HCT116 (cell line): ENCODE measurements at regions not wholly inside any gene's neighbourhood (a gene's known extent, or its start where the extent isn't known, plus 50 kb on each side); places are given as distances from the start of the nearest gene placed in this dataset.

Source experiments
- ATAC-seq: fragments of 200-7000 bp; cut with Tn5 transposase; 2 replicates; pipeline ENCODE4 v1.9.1; 2020; ENCODE audit warnings: mild to moderate bottlenecking, moderate library complexity
- BruUV-seq: library from RNA; stranded (reverse); fragments of 400-500 nt; replicated peaks from 2 replicates; lab custom pipeline; 2021; lab: Mats Ljungman, UMichigan
- CTCF ChIA-PET: fragments of 300-600 bp; sonication (Branson Sonifier 250); formaldehyde crosslinking; loops from one replicate; lab custom pipeline; 2021; ENCODE audit warnings: antibody characterized with exemption; lab: Charles Lee
- POLR2A ChIA-PET: fragments of 300-600, 350-600 bp; sonication (Branson Sonifier 250); formaldehyde crosslinking; loops from one replicate; lab custom pipeline; 2021; ENCODE audit warnings: antibody characterized with exemption; lab: Charles Lee
- RAD21 ChIA-PET, 2 experiments: fragments of 300-600 bp; sonication (Branson Sonifier 250); formaldehyde crosslinking; loops; one replicate each; lab custom pipeline; 2023; ENCODE audit warnings: low total read pairs in 2 of 2; ENCODE audit not compliant: uncharacterized antibody in 2 of 2, unreplicated experiment in 2 of 2, low non-redundant PET in 1 of 2; lab: Charles Lee
- DNase-seq: peaks from one replicate; pipeline ENCODE4 v3.0.0-alpha.2; 2010; ENCODE audit warnings: low read depth, low spot score
- H2AFZ ChIP-seq: fragments of 200-600 bp; shearing (Covaris generic), sonication (generic); 2 replicates; pipeline ENCODE4 v1.6.1; 2017; ENCODE audit warnings: low read depth, mixed run types, mixed read lengths, antibody characterized with exemption, low read length; ENCODE audit not compliant: poor library complexity, severe bottlenecking
- H3K27ac ChIP-seq: 2 replicates; pipeline ENCODE4 v1.5.1; 2012; ENCODE audit warnings: low read depth, low read length
- H3K27me3 ChIP-seq: fragments of 200-600 bp; sonication (generic); 2 replicates; pipeline ENCODE4 v1.6.1; 2016; ENCODE audit warnings: mixed run types, low read length, mixed read lengths; ENCODE audit not compliant: insufficient read depth
- H3K36me3 ChIP-seq, 2 experiments: fragments of 200-500 bp in 1 of 2; fragments of 200-600 bp in 1 of 2; sonication (Bioruptor generic) in 1 of 2; sonication (generic) in 1 of 2; 2 replicates each; pipeline versions ENCODE4 v1.5.1 to v1.6.1; 2014 to 2016; ENCODE audit warnings: low read length in 2 of 2, inconsistent platforms in 1 of 2, mixed read lengths in 1 of 2, mixed run types in 1 of 2; ENCODE audit not compliant: insufficient read depth in 2 of 2, control insufficient read depth in 1 of 2
- H3K4me1 ChIP-seq, 2 experiments: fragments of 200-600 bp in 1 of 2; sonication (generic) in 1 of 2; 2 replicates each; pipeline versions ENCODE4 v1.5.1 to v1.6.1; 2012 to 2017; ENCODE audit warnings: low read length in 2 of 2, inconsistent platforms in 1 of 2, mild to moderate bottlenecking in 1 of 2, mixed read lengths in 1 of 2, mixed run types in 1 of 2, moderate library complexity in 1 of 2; ENCODE audit not compliant: insufficient read depth in 2 of 2, control insufficient read depth in 1 of 2
- H3K4me2 ChIP-seq: fragments of 200-600 bp; sonication (generic); 2 replicates; pipeline ENCODE4 v1.6.1; 2017; ENCODE audit warnings: mixed run types, low read length, mixed read lengths
- H3K4me3 ChIP-seq, 2 experiments: fragments of 200-600 bp in 1 of 2; sonication (generic) in 1 of 2; replicated peaks in 1 of 2; 2 replicates each; pipeline ENCODE4 v1.5.1; 2011 to 2016; ENCODE audit warnings: low read length in 2 of 2, control low read depth in 1 of 2, low read depth in 1 of 2, mild to moderate bottlenecking in 1 of 2, mixed read lengths in 1 of 2, mixed run types in 1 of 2
- H3K79me2 ChIP-seq: fragments of 200-600 bp; sonication (generic); 2 replicates; pipeline ENCODE4 v1.6.1; 2017; ENCODE audit warnings: mild to moderate bottlenecking, mixed run types, low read length, moderate library complexity, mixed read lengths; ENCODE audit not compliant: insufficient read depth
- H3K9ac ChIP-seq: fragments of 200-600 bp; sonication (generic); 2 replicates; pipeline ENCODE4 v1.6.1; 2016; ENCODE audit warnings: low read length, mixed read lengths
- H3K9me2 ChIP-seq: fragments of 200-600 bp; sonication (generic), shearing (Covaris generic); 2 replicates; pipeline ENCODE4 v1.6.1; 2017; ENCODE audit warnings: mixed run types, mild to moderate bottlenecking, moderate library complexity; ENCODE audit not compliant: insufficient read depth
- H3K9me3 ChIP-seq, 2 experiments: fragments of 200-500 bp in 1 of 2; fragments of 200-600 bp in 1 of 2; sonication (Bioruptor generic) in 1 of 2; sonication (generic) in 1 of 2; 2 replicates each; pipeline ENCODE4 v1.6.1; 2014 to 2017; ENCODE audit warnings: low read length in 2 of 2, mixed read lengths in 2 of 2, inconsistent platforms in 1 of 2, low read depth in 1 of 2, mild to moderate bottlenecking in 1 of 2, mixed run types in 1 of 2, moderate library complexity in 1 of 2; ENCODE audit not compliant: control insufficient read depth in 1 of 2, insufficient read depth in 1 of 2
- H4K20me1 ChIP-seq: fragments of 200-600 bp; sonication (generic), shearing (Covaris generic); 2 replicates; pipeline ENCODE4 v1.6.1; 2017; ENCODE audit warnings: mixed run types, mild to moderate bottlenecking, moderate library complexity; ENCODE audit not compliant: insufficient read depth
- CEBPB ChIP-seq: IDR thresholded peaks from 2 replicates; pipeline ENCODE4 v1.6.1; 2012; ENCODE audit warnings: low read depth
- CTCF ChIP-seq, 3 experiments: fragments of 200-600 bp in 1 of 3; sonication (generic) in 1 of 3; IDR thresholded peaks in 2 of 3; conservative IDR thresholded peaks in 1 of 3; 2 replicates each; pipeline ENCODE4 v1.5.1; 2012 to 2017; ENCODE audit warnings: low read depth in 2 of 3, low read length in 2 of 3, antibody characterized with exemption in 1 of 3, borderline replicate concordance in 1 of 3, control low read depth in 1 of 3, mild to moderate bottlenecking in 1 of 3, mixed read lengths in 1 of 3, mixed run types in 1 of 3, moderate library complexity in 1 of 3; ENCODE audit not compliant: insufficient read depth in 1 of 3
- ELF1 ChIP-seq: IDR thresholded peaks from 2 replicates; pipeline ENCODE4 v1.6.1; 2012; ENCODE audit warnings: low read depth, borderline replicate concordance
- RAD21 ChIP-seq: IDR thresholded peaks from 2 replicates; pipeline ENCODE4 v1.6.1; 2012; ENCODE audit warnings: low read depth, mild to moderate bottlenecking
- TCF7L2 ChIP-seq: IDR thresholded peaks from 2 replicates; pipeline ENCODE4 v1.7.0; 2011; ENCODE audit warnings: borderline replicate concordance, inconsistent platforms; ENCODE audit not compliant: insufficient read depth, insufficient read length; ENCODE audit errors: extremely low read depth
- ZFX ChIP-seq: fragments of 450-650 bp; IDR thresholded peaks from 2 replicates; pipeline ENCODE4 v1.6.1; 2017
- intact Hi-C: fragments of 100-400 bp; cut with micrococcal nuclease; formaldehyde crosslinking; loops from 2 replicates; pipeline ENCODE4 v1.10.0; 2022
- TF ChIP-seq, protein P1 (sequence below): IDR thresholded peaks from 2 replicates; pipeline ENCODE4 v1.6.1; 2011; ENCODE audit warnings: mild to moderate bottlenecking, low read length, moderate library complexity; ENCODE audit not compliant: insufficient replicate concordance; ENCODE audit errors: extremely low read depth

GRCh38 chr11:82229341-82229740, 504.3 kb downstream of the FAM181B start:
- no TSS peak for BruUV-seq
- Histone ChIP-seq H3K79me2 (no peaks in the 10 kb centered on the region), H3K9me3 (peaks cover 6 to 18% of the 10 kb centered on the region in 2 experiments; a peak in 3 of 4 replicates), H3K4me1 (no peaks in the 10 kb centered on the region), H3K4me3 (no peak overlapping the region), H4K20me1 (no peaks in the 10 kb centered on the region), H3K4me2 (no peak overlapping the region), H3K36me3 (no peaks in the 10 kb centered on the region), H2AFZ (no peak overlapping the region), H3K9me2 (no peaks in the 10 kb centered on the region), H3K27ac (no peak overlapping the region), H3K27me3 (no peaks in the 10 kb centered on the region), H3K9ac (no peak overlapping the region)
- ChIA-PET RAD21 (no interaction called here), CTCF (no interaction called here), POLR2A (no interaction called here)
- ATAC-seq, result no peak
- intact Hi-C loops, result no loop called here
- DNase-seq, result no peak
- no peak for TF ChIP-seq ELF1
- peak; percentile 14; the same call in 1 of the 2 replicates for TF ChIP-seq RAD21
- peak in 2 of 3 experiments; percentile 10 to 13; a peak in 1 of 6 replicates for TF ChIP-seq CTCF (IDR thresholded peaks at IDR 0.05 in 2 of 3, conservative IDR thresholded peaks at IDR 0.05 in 1 of 3; ENCODE audit: borderline replicate concordance in 1 of 3, insufficient read depth in 1 of 3, low read depth in 2 of 3, low read length in 2 of 3)

GRCh38 chr11:82225930-82226329, 507.7 kb downstream of the FAM181B start:
- no peaks in the 10 kb centered on the region for H3K4me1 ChIP-seq
- no peaks in the 10 kb centered on the region for H3K36me3 ChIP-seq
- H2AFZ ChIP-seq, result no peak overlapping the region
- DNase-seq (no peak), ATAC-seq (no peak)
- peaks cover 0 to 18% of the 10 kb centered on the region in 2 experiments; a peak in 3 of 4 replicates for H3K9me3 ChIP-seq
- H3K9me2 ChIP-seq, result no peaks in the 10 kb centered on the region
- no TSS peak for BruUV-seq
- ChIA-PET CTCF (no interaction called here), POLR2A (no interaction called here), RAD21 (no interaction called here)
- no peaks in the 10 kb centered on the region for H4K20me1 ChIP-seq
- H3K4me3 ChIP-seq, result no peak overlapping the region
- TF ChIP-seq ZFX (no peak), CEBPB (no peak), TCF7L2 (no peak)
- TF ChIP-seq, protein P1, sequence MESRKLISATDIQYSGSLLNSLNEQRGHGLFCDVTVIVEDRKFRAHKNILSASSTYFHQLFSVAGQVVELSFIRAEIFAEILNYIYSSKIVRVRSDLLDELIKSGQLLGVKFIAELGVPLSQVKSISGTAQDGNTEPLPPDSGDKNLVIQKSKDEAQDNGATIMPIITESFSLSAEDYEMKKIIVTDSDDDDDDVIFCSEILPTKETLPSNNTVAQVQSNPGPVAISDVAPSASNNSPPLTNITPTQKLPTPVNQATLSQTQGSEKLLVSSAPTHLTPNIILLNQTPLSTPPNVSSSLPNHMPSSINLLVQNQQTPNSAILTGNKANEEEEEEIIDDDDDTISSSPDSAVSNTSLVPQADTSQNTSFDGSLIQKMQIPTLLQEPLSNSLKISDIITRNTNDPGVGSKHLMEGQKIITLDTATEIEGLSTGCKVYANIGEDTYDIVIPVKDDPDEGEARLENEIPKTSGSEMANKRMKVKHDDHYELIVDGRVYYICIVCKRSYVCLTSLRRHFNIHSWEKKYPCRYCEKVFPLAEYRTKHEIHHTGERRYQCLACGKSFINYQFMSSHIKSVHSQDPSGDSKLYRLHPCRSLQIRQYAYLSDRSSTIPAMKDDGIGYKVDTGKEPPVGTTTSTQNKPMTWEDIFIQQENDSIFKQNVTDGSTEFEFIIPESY, result no peak
- no peak overlapping the region for H3K27ac ChIP-seq
- no peak overlapping the region for H3K9ac ChIP-seq
- no peak overlapping the region for H3K4me2 ChIP-seq
- intact Hi-C loops, result no loop called here
- H3K79me2 ChIP-seq, result no peaks in the 10 kb centered on the region
- no peaks in the 10 kb centered on the region for H3K27me3 ChIP-seq
